GM12878 (cell line): ENCODE measurements at regions not wholly inside any gene's neighbourhood (a gene's known extent, or its start where the extent isn't known, plus 50 kb on each side); places are given as distances from the start of the nearest gene placed in this dataset.

Source experiments
- ATAC-seq: fragments of 200-7000 bp; cut with Tn5 transposase; 3 replicates; pipeline ENCODE4 v1.9.1; 2020; ENCODE audit warnings: mild to moderate bottlenecking, moderate library complexity
- BruUV-seq: library from RNA; stranded (reverse); fragments of 400-500 nt; replicated peaks from 2 replicates; lab custom pipeline; 2021; lab: Mats Ljungman, UMichigan
- CTCF ChIA-PET: fragments of 300-600 bp; sonication (Branson Sonifier 250); formaldehyde crosslinking; extraction: SDS; loops from one replicate; lab custom pipeline; 2021; ENCODE audit warnings: inconsistent platforms; lab: Yijun Ruan, JAX
- POLR2A ChIA-PET: fragments of 350-600 bp; formaldehyde crosslinking; extraction: SDS; loops from one replicate; lab custom pipeline; 2021; ENCODE audit warnings: inconsistent platforms; lab: Charles Lee
- RAD21 ChIA-PET: fragments of 300-600 bp; sonication (Branson Sonifier 250); formaldehyde crosslinking; loops from one replicate; lab custom pipeline; 2023; ENCODE audit warnings: antibody characterized with exemption; ENCODE audit not compliant: unreplicated experiment; lab: Charles Lee
- SMC1A ChIA-PET: fragments of 300-600 bp; sonication (Branson Sonifier 250); formaldehyde crosslinking; loops from one replicate; lab custom pipeline; 2023; ENCODE audit not compliant: unreplicated experiment, uncharacterized antibody; lab: Charles Lee
- DNase-seq: peaks from one replicate; pipeline ENCODE4 v3.0.0-alpha.2; 2011; ENCODE audit warnings: low read depth, low spot score
- FAIRE-seq: peaks from 3 replicates; lab custom pipeline; 2011; peaks lifted over from hg19 to GRCh38; lab: Jason Lieb, UNC
- H2AFZ ChIP-seq: 2 replicates; pipeline ENCODE4 v1.6.0; 2011; ENCODE audit warnings: low read depth, low read length, control low read depth; ENCODE audit not compliant: control insufficient read depth
- H3K27ac ChIP-seq: 2 replicates; pipeline ENCODE4 v1.5.1; 2011; ENCODE audit warnings: control low read depth; ENCODE audit not compliant: control insufficient read depth, insufficient read depth
- H3K27me3 ChIP-seq, 2 experiments: replicated peaks in 1 of 2; 2 replicates each; pipeline versions ENCODE4 v1.6.0 to v1.6.1; 2011; ENCODE audit warnings: low read length in 1 of 2; ENCODE audit not compliant: control insufficient read depth in 2 of 2, insufficient read depth in 2 of 2
- H3K36me3 ChIP-seq, 2 experiments: 2 replicates each; pipeline ENCODE4 v1.5.1; 2011; ENCODE audit warnings: low read length in 1 of 2; ENCODE audit not compliant: control insufficient read depth in 2 of 2, insufficient read depth in 2 of 2
- H3K4me1 ChIP-seq: 2 replicates; pipeline ENCODE4 v1.6.1; 2011; ENCODE audit warnings: mild to moderate bottlenecking, low read length, moderate library complexity, mixed read lengths; ENCODE audit not compliant: control insufficient read depth, insufficient read depth
- H3K4me2 ChIP-seq: 2 replicates; pipeline ENCODE4 v1.6.0; 2011; ENCODE audit warnings: control low read depth; ENCODE audit not compliant: control insufficient read depth, insufficient read depth
- H3K4me3 ChIP-seq: fragments of 200-600 bp; sonication (generic); 2 replicates; pipeline ENCODE4 v1.5.1; 2016
- H3K79me2 ChIP-seq: 2 replicates; pipeline ENCODE4 v1.6.0; 2011; ENCODE audit warnings: low read length; ENCODE audit not compliant: control insufficient read depth, insufficient read depth
- H3K9ac ChIP-seq: 2 replicates; pipeline ENCODE4 v1.8.0; 2011; ENCODE audit warnings: low read length, control low read depth, mixed read lengths; ENCODE audit not compliant: control insufficient read depth, insufficient read depth
- H3K9me3 ChIP-seq: replicated peaks from 3 replicates; pipeline ENCODE4 v1.5.1; 2011; ENCODE audit warnings: mild to moderate bottlenecking, low read length; ENCODE audit not compliant: control insufficient read depth, insufficient read depth
- H4K20me1 ChIP-seq: 2 replicates; pipeline ENCODE4 v1.6.0; 2011; ENCODE audit not compliant: control insufficient read depth, insufficient read depth
- BACH1 ChIP-seq: fragments of 450-650 bp; IDR thresholded peaks from 2 replicates; pipeline ENCODE4 v1.6.1; 2017; ENCODE audit warnings: mild to moderate bottlenecking, borderline replicate concordance
- EGR1 ChIP-seq, 2 experiments: IDR thresholded peaks; 1 replicate in 1 of 2; 2 replicates in 1 of 2; pipeline ENCODE4 v1.6.1; 2011 to 2012; ENCODE audit warnings: low read depth in 2 of 2, low read length in 2 of 2, borderline replicate concordance in 1 of 2, mild to moderate bottlenecking in 1 of 2, moderate library complexity in 1 of 2
- FOS ChIP-seq: IDR thresholded peaks from 3 replicates; pipeline ENCODE4 v1.6.1; 2011; ENCODE audit warnings: borderline replicate concordance; ENCODE audit not compliant: insufficient read length; ENCODE audit errors: extremely low read depth
- FOXK2 ChIP-seq: fragments of 450-650 bp; IDR thresholded peaks from 2 replicates; pipeline ENCODE4 v1.6.1; 2017; ENCODE audit warnings: mild to moderate bottlenecking, moderate library complexity
- HDGF ChIP-seq: fragments of 450-650 bp; IDR thresholded peaks from 2 replicates; pipeline ENCODE4 v1.6.1; 2016; ENCODE audit warnings: antibody characterized with exemption
- JUNB ChIP-seq: IDR thresholded peaks from 2 replicates; pipeline ENCODE4 v1.6.1; 2016; ENCODE audit warnings: antibody characterized with exemption, mild to moderate bottlenecking
- NFXL1 ChIP-seq: fragments of 450-650 bp; IDR thresholded peaks from 2 replicates; pipeline ENCODE4 v1.6.1; 2017; ENCODE audit warnings: antibody characterized with exemption, mild to moderate bottlenecking, borderline replicate concordance
- SUZ12 ChIP-seq: fragments of 200-600 bp; sonication (generic); IDR thresholded peaks from one replicate; pipeline ENCODE4 v1.6.1; 2018; ENCODE audit warnings: antibody characterized with exemption, mild to moderate bottlenecking; ENCODE audit not compliant: unreplicated experiment
- ZNF384 ChIP-seq: IDR thresholded peaks from 2 replicates; pipeline ENCODE4 v1.6.1; 2012; ENCODE audit warnings: low read depth, mild to moderate bottlenecking, low read length, improper control_type of control experiment, borderline replicate concordance
- ZSCAN29 ChIP-seq: fragments of 450-650 bp; IDR thresholded peaks from 2 replicates; pipeline ENCODE4 v1.6.1; 2017; ENCODE audit warnings: mild to moderate bottlenecking, moderate library complexity
- WGBS: methylation state at CpG from one replicate; pipeline ENCODE4 v1.1.6; 2016; ENCODE audit warnings: low lambda C conversion rate; ENCODE audit not compliant: insufficient replicate concordance, insufficient coverage; ENCODE audit errors: missing lambda C conversion rate; 5-methylcytosine and 5-hydroxymethylcytosine counted together
- in situ Hi-C: fragments of 300-500 bp; cut with MboI; formaldehyde crosslinking; loops from 9 replicates; pipeline ENCODE4 v1.14.3; 2018; ENCODE audit warnings: mixed read lengths
- intact Hi-C: fragments of 100-400 bp; cut with micrococcal nuclease; formaldehyde crosslinking; loops from one replicate; pipeline ENCODE4 v1.14.2; 2022; ENCODE audit not compliant: unreplicated experiment

DNA sequence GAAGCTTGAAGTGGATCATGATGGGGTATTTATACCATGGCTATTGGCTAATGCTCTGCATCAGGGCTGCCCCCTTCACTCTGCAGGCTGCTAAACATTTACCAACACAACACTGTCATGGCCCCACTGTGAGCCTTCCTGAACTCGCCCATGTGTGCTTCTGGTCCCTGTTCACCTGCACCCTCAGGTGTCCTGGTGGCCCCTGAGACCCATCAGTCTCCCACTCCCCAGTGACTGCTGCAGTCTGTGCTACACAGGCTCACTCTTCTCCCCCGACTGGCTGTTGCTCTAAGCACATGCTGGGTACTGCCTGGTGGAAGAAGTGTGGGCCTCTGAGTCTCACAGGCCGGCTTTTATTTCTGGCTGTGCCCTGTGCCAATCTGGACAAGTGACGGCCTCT is 183.0 kb upstream of the HS6ST1 start:
- Histone ChIP-seq H2AFZ (no peak overlapping the region), H3K9me3 (no peaks in the 10 kb centered on the region), H3K4me1 (no peaks in the 10 kb centered on the region), H3K4me2 (no peak overlapping the region), H3K9ac (no peak overlapping the region), H4K20me1 (no peaks in the 10 kb centered on the region), H3K79me2 (no peaks in the 10 kb centered on the region), H3K27ac (no peak overlapping the region), H3K36me3 (no peaks in the 10 kb centered on the region), H3K27me3 (no peaks in the 10 kb centered on the region), H3K4me3 (no peak overlapping the region)
- no peak for DNase-seq
- 22% methylated on average over 4 of the region's 4 CpGs for WGBS
- FAIRE-seq = no peak
- ChIA-PET CTCF (no interaction called here), RAD21 (no interaction called here), POLR2A (no interaction called here), SMC1A (no interaction called here)
- no TSS peak for BruUV-seq
- TF ChIP-seq JUNB = no peak
- intact Hi-C loops (no loop called here), in situ Hi-C loops (no loop called here)
- ATAC-seq = no peak

DNA sequence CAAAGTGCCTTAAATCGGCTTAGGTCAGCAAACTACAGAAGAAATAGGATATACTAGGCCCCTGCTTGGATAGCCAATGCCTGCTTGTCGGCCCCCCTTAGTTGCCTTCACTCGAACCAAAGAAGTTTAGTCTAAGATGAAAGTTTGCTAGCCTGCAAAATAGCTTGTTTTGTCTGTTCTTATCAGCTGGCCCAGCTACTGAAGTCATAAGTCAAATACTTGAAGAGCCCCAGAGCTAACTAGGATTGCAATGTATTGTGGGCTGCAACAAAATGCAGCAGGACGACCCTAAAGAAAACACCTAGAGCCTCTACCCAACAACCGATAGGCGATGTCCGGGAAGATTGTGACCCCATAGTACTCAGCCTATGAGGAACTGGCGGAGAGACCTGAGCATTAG is 183.5 kb upstream of the HS6ST1 start:
- H3K27me3 ChIP-seq = no peaks in the 10 kb centered on the region; a peak in 1 of 4 replicates
- in situ Hi-C loops = no loop called here
- SMC1A ChIA-PET = no interaction called here
- CTCF ChIA-PET = no interaction called here
- H3K9ac ChIP-seq = no peak overlapping the region
- FAIRE-seq (no peak), ATAC-seq (no peak), DNase-seq (no peak)
- TF ChIP-seq FOS = no peak
- TF ChIP-seq EGR1 (IDR thresholded peaks at IDR 0.05; ENCODE audit: borderline replicate concordance in 1 of 2, low read depth in 2 of 2, low read length in 2 of 2) = no peak
- TF ChIP-seq FOXK2 = no peak
- no peak for TF ChIP-seq ZSCAN29
- TF ChIP-seq BACH1 = no peak
- no peak for TF ChIP-seq SUZ12
- no peak for TF ChIP-seq NFXL1
- TF ChIP-seq HDGF = no peak
- no peak for TF ChIP-seq ZNF384
- H3K4me2 ChIP-seq = no peak overlapping the region
- no peaks in the 10 kb centered on the region for H4K20me1 ChIP-seq
- no TSS peak for BruUV-seq
- RAD21 ChIA-PET = no interaction called here
- no peaks in the 10 kb centered on the region for H3K9me3 ChIP-seq
- H3K4me3 ChIP-seq = no peak overlapping the region
- intact Hi-C loops = no loop called here
- no peaks in the 10 kb centered on the region for H3K79me2 ChIP-seq
- WGBS = 40% methylated on average over 8 of the region's 8 CpGs
- POLR2A ChIA-PET = no interaction called here
- no peak overlapping the region for H3K27ac ChIP-seq
- no peak overlapping the region for H2AFZ ChIP-seq
- H3K4me1 ChIP-seq = no peaks in the 10 kb centered on the region
- no peaks in the 10 kb centered on the region for H3K36me3 ChIP-seq
